Mucosa of rectum (tissue), 2 donors: ENCODE measurements at regions not wholly inside any gene's neighbourhood (a gene's known extent, or its start where the extent isn't known, plus 50 kb on each side); places are given as distances from the start of the nearest gene placed in this dataset.

Source experiments
- H3K27ac ChIP-seq, 2 donors: one replicate each; pipeline ENCODE4 v1.7.0; 2013; ENCODE audit warnings: inconsistent platforms in 2 of 2, low read depth in 2 of 2, low read length in 2 of 2
- H3K27me3 ChIP-seq, 2 donors: one replicate each; pipeline ENCODE4 v1.7.0; 2013; ENCODE audit warnings: low read length in 2 of 2; ENCODE audit not compliant: control insufficient read depth in 2 of 2, insufficient read depth in 2 of 2
- H3K36me3 ChIP-seq, 2 donors: one replicate each; pipeline ENCODE4 v1.7.0; 2013; ENCODE audit warnings: low read length in 2 of 2; ENCODE audit not compliant: control insufficient read depth in 2 of 2, insufficient read depth in 2 of 2
- H3K4me1 ChIP-seq, 2 donors: one replicate each; pipeline ENCODE4 v1.7.0; 2013; ENCODE audit warnings: low read length in 2 of 2, mild to moderate bottlenecking in 1 of 2; ENCODE audit not compliant: control insufficient read depth in 2 of 2, insufficient read depth in 2 of 2
- H3K4me3 ChIP-seq, 2 donors: one replicate each; pipeline ENCODE4 v1.7.0; 2013; ENCODE audit warnings: low read length in 2 of 2
- H3K9ac ChIP-seq, 2 donors: one replicate each; pipeline ENCODE4 v1.7.0; 2013; ENCODE audit warnings: low read length in 2 of 2, low read depth in 1 of 2, mild to moderate bottlenecking in 1 of 2
- H3K9me3 ChIP-seq, 2 donors: one replicate each; pipeline ENCODE4 v1.7.0; 2013; ENCODE audit warnings: low read length in 2 of 2; ENCODE audit not compliant: control insufficient read depth in 2 of 2
- donor health status: healthy.
- donor health status: Normal muscosa, but diverticular disease.

DNA sequence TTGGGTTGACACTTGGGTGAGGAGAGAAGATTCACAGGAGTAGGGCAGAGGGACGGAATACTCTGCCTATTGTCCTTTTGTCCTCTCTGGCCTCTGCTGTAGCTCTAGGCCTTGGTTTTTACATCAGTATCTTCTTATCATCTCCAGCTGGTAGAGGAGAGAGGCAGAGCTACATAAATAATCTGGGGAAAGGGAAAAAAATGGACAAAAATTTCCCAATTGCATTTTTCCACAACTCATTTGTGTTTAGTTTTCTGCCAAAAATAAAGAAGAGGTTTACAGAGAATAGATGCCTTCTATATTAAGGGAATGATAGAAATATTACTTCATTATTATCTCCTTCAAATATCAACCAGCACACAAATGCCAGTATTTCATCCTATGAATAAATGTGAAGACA is 216.4 kb upstream of the P2RY1 start:
- H3K9ac ChIP-seq, result no peak overlapping the region
- no peak overlapping the region for H3K4me3 ChIP-seq
- H3K4me1 ChIP-seq, result no peaks in the 10 kb centered on the region
- H3K9me3 ChIP-seq, result no peaks in the 10 kb centered on the region
- H3K36me3 ChIP-seq, result no peaks in the 10 kb centered on the region
- H3K27me3 ChIP-seq, result no peaks in the 10 kb centered on the region
- no peak overlapping the region for H3K27ac ChIP-seq

DNA sequence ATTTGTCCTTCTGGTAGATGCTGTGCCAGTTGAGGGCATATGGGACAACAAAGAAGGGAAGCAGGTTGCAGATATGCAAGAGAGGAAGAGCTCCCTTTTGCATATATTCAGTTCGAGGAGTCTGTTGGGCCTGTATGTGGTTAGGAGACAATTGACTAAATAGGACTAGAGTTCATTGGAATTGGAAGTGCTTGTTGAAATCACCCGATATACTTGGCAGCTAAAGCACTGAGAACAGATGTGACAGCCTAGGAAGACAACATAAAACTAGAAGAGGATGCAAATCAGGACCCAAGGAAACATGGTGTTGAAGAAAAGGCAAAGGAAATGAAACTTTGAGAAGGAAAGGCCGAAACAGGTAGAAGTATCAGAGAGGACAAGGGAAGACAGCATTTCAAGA is 215.2 kb upstream of the P2RY1 start:
- H3K4me3 ChIP-seq, result no peak overlapping the region

DNA sequence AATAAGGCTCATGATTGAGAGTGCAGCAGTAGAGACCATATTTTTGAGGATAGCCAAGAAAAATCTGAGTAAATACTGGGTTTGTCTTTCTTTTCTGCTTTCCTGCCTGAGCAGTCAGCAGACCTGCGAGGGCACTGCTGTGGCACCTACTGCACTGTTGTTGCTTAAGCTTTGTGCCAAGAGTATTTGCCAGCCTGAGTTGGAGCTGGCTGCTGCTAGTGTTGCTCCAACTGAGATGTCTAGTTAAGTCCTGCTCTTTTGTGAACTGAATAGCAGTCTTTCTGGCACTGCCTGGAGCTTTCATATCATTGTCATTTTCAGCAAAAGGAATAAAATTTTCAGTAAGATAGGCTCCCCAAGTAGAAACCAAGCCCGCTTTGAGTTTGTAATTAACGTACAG is 214.5 kb upstream of the P2RY1 start:
- Histone ChIP-seq H3K9ac (no peak overlapping the region), H3K27me3 (no peaks in the 10 kb centered on the region), H3K4me1 (no peaks in the 10 kb centered on the region), H3K27ac (peak overlapping the region in 1 of 2 donors; percentile 18), H3K4me3 (no peak overlapping the region), H3K36me3 (no peaks in the 10 kb centered on the region), H3K9me3 (no peaks in the 10 kb centered on the region)

More for the DNA sequence above, 215.2 kb upstream of the P2RY1 start:
- Histone ChIP-seq H3K9ac (no peak overlapping the region), H3K9me3 (no peaks in the 10 kb centered on the region), H3K36me3 (no peaks in the 10 kb centered on the region), H3K27ac (no peak overlapping the region), H3K4me1 (no peaks in the 10 kb centered on the region), H3K27me3 (no peaks in the 10 kb centered on the region)

DNA sequence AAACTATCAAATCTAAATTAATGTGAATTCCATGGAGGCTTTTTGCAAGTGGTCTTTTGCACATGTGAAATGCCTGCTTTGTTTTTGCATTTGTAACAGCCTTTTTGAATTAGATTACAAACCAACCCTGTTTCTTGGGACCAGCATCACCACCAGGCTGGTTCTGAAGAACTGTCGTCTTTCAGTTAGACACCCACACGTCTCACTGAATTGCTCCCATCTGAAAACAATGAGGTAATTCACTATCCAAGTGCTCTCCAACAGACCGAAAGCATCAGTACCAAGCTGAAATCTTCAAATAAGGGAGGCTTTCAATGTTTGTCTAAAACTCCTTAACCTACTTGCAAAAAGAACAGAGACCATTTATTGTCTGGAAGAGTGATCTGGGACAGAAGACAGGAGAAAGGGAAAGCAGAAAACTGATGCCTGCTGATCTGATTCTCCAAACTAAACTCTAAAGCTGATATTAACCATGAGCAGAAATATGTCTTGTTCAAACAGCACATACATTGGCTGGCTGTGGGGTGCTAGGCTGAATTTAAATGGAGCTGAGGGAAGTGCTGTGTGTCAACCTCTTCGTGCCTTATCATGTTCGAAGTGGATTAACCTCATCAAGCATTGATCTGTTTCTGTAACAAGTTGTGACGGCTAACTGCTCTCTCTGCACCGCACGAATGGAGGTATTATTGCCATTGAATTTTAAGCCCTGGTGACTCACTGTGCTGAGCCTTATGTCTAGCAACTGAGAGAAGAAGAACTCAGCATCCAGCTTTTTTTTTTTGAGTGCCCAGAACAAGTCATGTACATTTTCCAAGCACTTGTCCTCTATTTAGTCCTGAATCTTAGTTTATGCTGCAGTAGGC is 213.7 kb upstream of the P2RY1 start:
- H3K4me1 ChIP-seq, result no peaks in the 10 kb centered on the region
- H3K9ac ChIP-seq, result no peak overlapping the region
- no peaks in the 10 kb centered on the region for H3K27me3 ChIP-seq
- no peak overlapping the region for H3K27ac ChIP-seq
- no peaks in the 10 kb centered on the region for H3K36me3 ChIP-seq
- H3K9me3 ChIP-seq, result no peaks in the 10 kb centered on the region
- H3K4me3 ChIP-seq, result no peak overlapping the region

DNA sequence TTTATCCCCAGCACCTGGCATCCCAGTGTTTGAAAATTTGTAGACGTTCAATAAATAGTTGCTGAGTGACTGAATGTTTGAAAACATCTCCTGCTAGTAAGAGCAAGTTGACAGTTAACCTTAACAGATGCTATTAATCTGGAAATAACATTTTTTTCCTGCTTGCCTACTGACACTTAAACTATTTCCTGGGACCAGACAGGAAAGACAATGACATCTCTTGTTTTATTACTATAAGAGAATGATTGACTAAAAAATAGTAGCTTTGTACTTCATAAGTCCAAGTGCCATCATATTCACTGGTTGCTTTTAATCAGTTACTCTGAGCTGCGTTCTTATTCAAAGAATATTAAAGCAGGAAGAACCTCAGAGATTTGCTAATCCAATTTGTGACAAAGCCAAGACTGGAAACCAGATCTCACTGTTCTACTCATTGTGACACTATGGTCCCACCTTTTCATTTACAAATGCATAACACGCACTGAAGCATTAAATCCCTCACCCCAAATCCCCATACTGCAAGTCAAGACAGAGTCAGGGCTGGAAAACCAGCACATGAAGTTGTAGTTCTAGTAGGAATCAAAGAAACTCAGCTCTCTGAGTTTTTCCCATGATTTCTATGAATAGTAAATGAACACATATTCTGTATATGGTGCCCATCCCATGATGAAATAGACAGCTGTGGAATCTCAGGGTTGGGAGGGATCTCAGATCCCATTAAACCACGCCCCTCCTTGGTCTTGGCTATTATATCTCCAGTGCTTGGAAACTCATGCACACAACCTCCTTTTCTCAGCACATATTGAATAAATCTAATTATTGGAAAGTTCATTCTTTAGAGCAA is 212.7 kb upstream of the P2RY1 start:
- Histone ChIP-seq H3K9ac (no peak overlapping the region), H3K9me3 (no peaks in the 10 kb centered on the region), H3K4me1 (no peaks in the 10 kb centered on the region), H3K27me3 (no peaks in the 10 kb centered on the region), H3K4me3 (no peak overlapping the region), H3K27ac (no peak overlapping the region), H3K36me3 (no peaks in the 10 kb centered on the region)

DNA sequence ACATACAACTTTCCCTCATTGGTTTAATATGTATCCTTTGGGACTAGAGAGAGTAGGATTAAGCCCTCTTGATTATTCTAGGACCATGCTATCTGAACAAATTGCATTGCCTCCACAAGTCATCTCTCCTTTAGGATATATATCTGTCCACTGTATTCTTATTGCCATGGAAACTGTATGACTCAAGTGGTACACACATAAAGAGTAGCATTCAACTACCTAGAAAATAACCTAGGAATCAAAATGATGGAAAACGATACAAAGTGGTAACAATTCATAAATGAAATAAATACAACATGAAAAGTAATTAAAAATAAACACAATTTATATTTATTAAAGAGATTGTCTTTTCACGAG is 212.1 kb upstream of the P2RY1 start:
- Histone ChIP-seq H3K4me1 (no peaks in the 10 kb centered on the region), H3K27ac (no peak overlapping the region), H3K4me3 (no peak overlapping the region), H3K9me3 (no peaks in the 10 kb centered on the region), H3K9ac (no peak overlapping the region), H3K27me3 (no peaks in the 10 kb centered on the region), H3K36me3 (no peaks in the 10 kb centered on the region)

DNA sequence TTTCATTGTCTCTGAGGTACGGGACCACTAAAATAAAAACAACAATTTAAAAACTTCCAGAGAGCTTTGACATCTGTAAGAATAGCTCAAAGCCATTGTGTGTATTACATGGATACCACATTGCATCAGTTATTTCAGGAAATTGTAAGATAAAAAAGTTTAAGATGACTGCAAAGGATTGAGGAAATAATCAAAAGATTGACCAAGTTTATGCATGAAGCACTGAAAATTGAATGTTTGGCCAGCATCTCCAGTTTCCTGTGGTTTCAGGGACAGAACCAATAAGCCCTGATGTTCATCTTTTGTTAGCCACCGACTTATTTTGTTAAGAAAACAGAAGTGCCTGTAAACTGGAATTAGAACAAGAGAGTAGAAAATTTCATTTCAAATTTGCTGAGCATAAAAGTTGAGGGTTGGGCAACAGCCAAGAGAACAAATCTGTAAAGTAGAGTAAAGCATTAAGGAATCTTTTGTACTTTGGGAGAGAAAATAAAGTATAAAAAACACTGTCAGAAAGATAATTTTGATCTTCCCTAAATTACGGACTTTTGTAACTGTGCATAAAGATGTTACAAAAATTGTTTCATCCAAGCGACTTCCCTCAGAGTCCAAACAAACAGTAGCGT is 211.5 kb upstream of the P2RY1 start:
- Histone ChIP-seq H3K4me1 (no peaks in the 10 kb centered on the region), H3K27ac (no peak overlapping the region)

DNA sequence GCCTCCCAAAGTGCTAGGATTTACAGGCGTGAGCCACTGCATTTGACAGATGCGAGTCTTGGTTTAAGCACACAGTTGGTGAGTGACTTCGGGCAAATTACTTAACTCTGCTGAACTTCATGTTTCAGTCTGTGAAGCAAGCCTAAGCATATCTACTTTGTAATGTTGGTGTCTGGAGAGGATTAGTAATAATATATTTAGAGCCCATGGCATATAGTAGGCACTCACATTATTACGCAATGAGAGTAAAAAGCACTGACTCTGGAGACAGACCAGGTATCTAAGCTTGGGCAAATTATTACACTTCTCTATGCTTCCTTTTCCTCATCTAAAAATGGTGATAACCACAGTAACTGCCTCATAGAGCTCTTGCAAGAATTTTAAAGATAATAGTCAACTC is 208.7 kb upstream of the P2RY1 start:
- Histone ChIP-seq H3K27me3 (no peaks in the 10 kb centered on the region), H3K9me3 (no peaks in the 10 kb centered on the region), H3K4me1 (no peaks in the 10 kb centered on the region), H3K36me3 (no peaks in the 10 kb centered on the region), H3K9ac (no peak overlapping the region), H3K27ac (no peak overlapping the region), H3K4me3 (no peak overlapping the region)

More for the DNA sequence above, 211.5 kb upstream of the P2RY1 start:
- Histone ChIP-seq H3K27me3 (no peaks in the 10 kb centered on the region), H3K9me3 (no peaks in the 10 kb centered on the region), H3K4me3 (no peak overlapping the region), H3K9ac (no peak overlapping the region), H3K36me3 (no peaks in the 10 kb centered on the region)

DNA sequence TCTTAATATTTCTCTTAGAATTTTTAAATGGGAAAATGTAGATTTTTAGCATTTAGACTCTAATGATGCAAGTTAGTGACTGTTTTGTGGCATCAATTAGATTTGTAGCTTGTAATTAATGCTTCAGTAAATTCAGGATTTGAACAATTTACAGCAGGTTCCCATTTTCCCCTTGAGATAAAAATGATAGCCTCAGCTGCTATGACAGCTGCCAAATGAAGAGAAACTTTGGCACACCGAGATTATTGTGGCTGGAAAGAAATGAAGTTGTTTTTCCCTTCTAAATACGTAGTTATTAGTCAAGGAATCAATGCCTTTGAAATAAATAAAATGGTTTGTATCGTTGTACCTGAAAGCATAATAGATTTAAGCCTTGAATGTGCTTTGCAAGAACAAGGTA is 206.4 kb upstream of the P2RY1 start:
- no peaks in the 10 kb centered on the region for H3K9me3 ChIP-seq
- H3K27me3 ChIP-seq, result no peaks in the 10 kb centered on the region
- H3K36me3 ChIP-seq, result no peaks in the 10 kb centered on the region
- H3K4me3 ChIP-seq, result no peak overlapping the region
- H3K4me1 ChIP-seq, result no peaks in the 10 kb centered on the region
- H3K27ac ChIP-seq, result no peak overlapping the region
- no peak overlapping the region for H3K9ac ChIP-seq
